NCI-H526 (cell line): ENCODE measurements at regions not wholly inside any gene's neighbourhood (a gene's known extent, or its start where the extent isn't known, plus 50 kb on each side); places are given as distances from the start of the nearest gene placed in this dataset.
"Not testable (repeated sequence)": the region's sequence is repeated elsewhere in the genome, so short reads cannot be mapped to it uniquely, and the experiment has no call there.

Experiments used
- DNase-seq, 2 experiments: peaks; one replicate each; lab custom pipeline; 2025; lab: John Stamatoyannopoulos, UW

- no peak for DNase-seq
These were observed 584.6 kb downstream of the ALG10 start for GRCh38 chr12:34606749-34607519.

DNA sequence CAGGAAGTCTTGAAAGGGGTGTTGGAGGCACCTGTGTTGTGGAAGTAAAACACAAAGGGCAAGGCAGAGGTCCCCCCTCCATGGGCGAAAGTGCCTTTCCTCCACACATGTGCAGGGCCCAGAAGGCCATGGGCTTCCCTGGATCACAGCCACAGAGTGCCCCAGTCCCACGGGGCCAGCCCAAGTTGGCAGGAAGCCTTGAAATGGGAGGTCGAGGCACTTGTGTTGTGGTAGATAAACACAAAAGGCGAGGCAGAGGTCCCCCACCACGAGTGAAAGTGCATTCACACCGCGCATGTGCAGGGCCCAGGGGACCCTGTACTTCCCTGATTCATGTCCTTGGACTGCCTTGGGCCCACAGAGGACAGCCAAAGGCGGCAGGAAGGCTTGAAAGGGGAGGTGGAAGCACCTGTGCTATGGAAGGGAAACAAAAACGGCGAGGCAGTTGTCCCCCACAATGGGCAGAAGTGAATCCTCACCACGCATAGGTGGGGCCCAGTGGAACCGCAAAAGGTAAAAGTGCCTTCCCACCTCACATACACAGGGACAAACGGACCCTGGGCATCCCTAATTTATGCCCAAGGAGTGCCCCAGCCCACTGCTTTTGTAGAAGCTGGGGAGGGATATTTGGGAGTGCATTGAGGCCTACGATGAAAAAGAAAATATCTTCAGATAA lies 585.4 kb downstream of the ALG10 start:
- no peak for DNase-seq

DNA sequence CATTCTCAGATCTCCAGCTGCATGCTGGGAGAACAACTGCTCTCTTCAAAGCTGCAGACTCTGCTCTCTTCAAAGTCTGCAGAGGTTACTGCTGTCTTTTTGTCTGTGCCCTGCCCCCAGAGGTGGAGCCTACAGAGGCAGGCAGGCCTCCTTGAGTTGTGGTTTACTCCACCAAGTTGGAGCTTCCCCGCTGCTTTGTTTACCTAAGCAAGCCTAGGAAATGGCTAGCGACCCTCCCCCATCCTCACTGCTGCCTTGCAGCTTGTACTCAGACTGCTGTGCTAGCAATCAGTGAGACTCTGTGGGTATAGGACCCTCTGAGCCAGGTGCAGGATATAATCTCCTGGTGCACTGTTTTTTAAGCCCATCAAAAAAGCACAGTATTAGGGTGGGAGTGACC lies 591.7 kb downstream of the ALG10 start:
- not testable (repeated sequence) for DNase-seq

DNA sequence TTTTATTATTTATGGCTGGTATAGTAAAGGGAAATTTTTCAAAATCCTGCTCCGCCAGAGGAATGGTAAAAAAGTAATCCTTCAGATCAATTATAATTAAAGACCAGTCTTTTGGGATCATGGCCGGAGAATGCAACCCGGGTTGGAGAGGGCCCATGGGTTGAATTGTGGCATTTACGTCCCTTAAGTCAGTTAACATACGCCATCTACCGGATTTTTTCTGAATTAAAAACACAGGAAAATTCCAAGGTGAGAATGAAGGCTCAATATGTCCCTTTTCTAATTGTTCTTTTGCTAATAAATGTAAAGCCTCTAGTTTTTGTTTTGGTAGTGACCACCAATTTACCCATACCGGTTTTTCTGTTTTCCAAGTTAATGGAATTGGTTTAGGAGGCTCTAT lies 602.8 kb downstream of the ALG10 start:
- peak in 1 of 2 experiments; percentile 54 for DNase-seq

DNA sequence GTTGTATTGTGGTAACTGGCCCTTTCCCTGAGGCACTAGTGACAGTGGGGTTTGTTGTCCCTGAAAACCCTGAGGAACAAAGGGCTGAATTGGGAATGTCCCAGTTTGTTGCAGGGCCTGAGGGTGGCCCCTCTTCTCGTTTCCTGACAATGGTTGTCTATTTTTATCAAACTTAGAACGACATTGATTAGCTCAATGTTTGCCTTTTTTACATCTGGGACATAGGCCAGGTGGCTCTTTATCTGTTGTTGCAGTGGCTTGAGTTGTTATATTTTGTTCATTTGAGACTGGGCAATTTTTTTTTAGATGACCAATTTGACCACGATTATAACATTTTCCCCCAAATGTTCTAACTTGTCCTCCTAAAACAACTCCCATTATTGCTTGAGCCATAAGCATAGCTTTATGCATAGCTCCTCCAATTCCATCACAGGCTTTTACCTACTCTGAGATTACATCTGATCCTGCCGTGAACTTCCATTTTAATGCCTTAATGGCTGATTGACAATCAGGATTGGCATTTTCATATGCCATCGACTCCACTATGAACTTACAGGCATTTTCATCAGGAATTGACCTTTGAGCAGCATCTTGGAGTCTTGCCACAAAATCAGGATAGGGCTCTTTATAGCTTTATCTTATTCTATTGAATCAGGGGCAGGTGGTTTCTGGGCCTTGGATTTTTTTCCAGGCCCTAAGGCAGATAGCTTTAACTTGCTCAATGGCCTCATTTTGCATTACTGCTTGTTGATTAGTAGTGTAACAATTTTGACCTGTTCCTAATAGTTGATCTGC lies 604.3 kb downstream of the ALG10 start:
- DNase-seq: no peak
